Inflammatory macrophage treated with lipopolysaccharide for 1 hour (primary cell): ENCODE measurements at regions not wholly inside any gene's neighbourhood (a gene's known extent, or its start where the extent isn't known, plus 50 kb on each side); places are given as distances from the start of the nearest gene placed in this dataset.

Experiments
- DNase-seq, 2 donors: peaks; one replicate each; pipeline ENCODE4 v3.0.0-alpha.2; 2020 to 2022

DNA sequence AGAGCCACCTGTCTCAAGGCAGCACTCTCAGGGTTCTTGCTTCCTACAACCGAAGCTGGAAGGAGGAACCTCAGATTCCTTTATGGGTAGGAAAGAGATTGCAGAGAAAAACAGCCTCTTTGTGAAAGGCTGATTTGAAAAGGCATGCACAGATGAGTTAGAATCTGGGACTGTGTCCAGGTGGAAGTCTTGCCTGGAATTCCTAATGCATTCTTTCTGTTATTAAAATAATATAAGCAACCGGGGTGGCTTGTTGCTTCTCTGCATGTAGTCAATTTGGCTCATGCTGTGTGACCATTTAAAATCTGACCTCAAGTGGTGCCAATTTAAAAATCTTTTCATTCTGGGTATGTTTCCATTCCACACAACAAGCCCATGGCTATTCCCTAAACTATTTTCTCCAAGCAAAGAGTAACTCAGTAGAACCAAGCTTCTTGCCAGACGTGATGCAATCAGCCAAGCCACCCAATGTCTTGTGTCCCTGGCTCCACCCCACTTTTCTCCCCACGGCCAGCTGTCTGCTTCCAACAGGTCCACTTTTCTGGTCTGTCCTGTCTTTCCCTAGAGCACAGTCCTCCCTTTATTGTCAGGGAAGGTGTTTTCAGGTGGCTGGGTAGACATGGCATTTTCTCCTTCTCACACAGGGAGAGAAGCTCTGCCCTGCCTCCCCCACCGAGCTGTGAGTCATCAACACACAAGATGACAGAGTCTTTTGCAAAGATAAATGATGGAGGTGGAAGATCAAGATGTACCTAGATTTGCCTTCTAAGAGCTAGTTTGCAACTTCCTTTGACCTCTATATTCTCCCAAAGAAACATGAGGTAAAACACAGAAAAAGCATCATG lies 394.3 kb downstream of the FOXO1 start:
- DNase-seq = no peak

- no peak for DNase-seq
Observed at GRCh38 chr13:40272776-40273139, 393.7 kb downstream of the FOXO1 start.

DNA sequence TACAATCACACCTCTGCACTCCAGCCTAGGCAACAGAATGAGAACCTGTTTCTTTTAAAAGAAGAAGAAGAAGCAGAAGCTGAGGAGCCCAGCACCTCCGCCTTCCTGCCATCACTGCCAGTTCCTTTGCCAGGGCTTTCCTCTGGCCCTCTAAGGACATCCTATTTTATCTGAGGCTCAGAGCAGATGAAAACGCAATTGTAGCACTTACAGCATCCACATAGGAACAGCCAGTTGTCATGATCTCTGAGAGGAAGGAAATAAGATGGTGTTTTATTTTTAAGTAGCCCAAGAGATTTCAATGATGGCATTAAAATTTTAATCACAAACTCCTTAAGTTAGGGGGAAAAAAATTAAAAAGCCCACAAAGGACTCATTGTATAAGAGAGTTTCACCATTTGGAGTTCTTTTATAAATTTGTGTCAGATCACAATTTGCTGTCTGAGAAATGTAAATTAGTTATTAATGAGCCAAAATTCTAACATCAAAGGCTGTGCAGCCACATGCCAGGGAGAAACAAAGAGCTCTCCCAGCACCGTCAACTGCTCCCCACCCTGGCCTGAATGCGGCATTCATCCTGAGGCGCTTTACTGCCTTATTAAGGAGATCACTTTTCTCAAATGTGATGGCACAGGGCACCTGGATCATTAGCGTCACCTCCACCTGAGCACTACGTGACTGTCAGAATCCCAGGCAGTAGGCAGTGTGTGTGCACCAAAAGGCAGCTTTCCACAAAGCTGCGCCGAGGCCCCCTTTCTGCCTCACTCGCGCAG lies 393.0 kb downstream of the FOXO1 start:
- no peak for DNase-seq

- no peak for DNase-seq
Observed at GRCh38 chr13:40274103-40274502, 392.3 kb downstream of the FOXO1 start.

DNA sequence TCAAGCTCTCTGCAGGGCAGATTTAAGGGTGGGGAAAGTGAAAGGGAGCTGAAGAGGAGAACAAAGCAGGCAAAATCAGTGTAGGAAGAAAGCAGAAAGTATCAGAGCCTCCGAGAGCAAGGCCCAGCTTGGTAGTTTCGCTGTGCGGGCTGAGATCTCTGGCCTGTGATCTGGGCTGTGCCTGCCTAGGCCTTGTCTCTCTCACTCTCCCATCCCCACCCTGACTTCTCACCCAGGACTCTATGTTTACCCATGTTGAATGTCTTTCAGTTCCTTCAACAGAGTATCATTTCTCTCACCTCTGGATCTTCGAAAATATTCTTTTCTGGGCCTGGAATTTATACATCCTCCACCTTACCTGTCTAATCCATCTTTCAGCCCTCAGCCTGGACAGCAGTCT lies 391.3 kb downstream of the FOXO1 start:
- no peak for DNase-seq

GRCh38 chr13:40275636-40276035 lies 390.8 kb downstream of the FOXO1 start:
- no peak for DNase-seq

DNA sequence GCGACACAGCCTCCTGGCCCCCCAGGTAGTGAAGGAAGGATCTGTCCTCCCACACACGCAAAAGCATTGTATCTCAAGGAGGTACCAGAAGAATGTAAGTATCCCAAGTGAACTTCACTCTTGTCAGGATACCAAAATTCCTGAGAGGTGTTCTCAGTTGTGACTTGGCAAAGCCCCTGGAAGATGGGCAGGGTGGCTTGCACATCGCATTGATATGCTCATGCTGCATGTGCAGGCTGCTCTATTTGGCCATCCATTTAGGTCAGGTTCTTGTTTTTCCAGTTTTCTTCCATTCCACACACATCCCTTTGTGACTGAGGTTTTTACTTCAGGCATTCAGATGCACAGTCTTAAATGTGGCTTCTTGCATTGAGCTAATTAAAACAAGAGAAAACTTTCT lies 382.8 kb downstream of the FOXO1 start:
- no peak for DNase-seq

GRCh38 chr13:40285634-40286033 lies 380.8 kb downstream of the FOXO1 start:
- DNase-seq = no peak

DNA sequence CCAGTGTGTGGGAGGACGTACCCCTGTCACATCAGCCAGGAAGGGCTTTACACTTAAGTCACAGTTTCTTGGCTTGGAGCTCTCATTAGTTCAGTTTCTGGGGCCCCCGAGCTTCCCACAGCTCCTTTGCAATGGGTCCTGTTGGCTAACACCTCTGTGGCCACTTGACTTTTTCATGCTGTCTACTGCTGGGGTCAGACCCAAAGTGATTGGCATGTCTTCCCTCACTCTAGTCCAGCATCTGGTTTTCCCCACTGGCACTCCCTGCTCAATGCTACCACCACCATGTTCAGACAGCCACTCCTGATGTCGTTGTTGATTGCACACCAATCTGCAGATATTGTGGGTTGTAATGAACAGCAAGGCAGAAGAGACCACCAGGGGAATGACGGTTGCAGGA lies 379.0 kb downstream of the FOXO1 start:
- no peak for DNase-seq

GRCh38 chr13:40288259-40288658 lies 378.2 kb downstream of the FOXO1 start:
- no peak for DNase-seq

- DNase-seq = no peak
Observed at GRCh38 chr13:40290758-40291157, 375.7 kb downstream of the FOXO1 start.

- DNase-seq = no peak
Observed at GRCh38 chr13:40292108-40292507, 374.3 kb downstream of the FOXO1 start.

- DNase-seq = no peak
Observed at GRCh38 chr13:40292536-40292935, 373.9 kb downstream of the FOXO1 start.

DNA sequence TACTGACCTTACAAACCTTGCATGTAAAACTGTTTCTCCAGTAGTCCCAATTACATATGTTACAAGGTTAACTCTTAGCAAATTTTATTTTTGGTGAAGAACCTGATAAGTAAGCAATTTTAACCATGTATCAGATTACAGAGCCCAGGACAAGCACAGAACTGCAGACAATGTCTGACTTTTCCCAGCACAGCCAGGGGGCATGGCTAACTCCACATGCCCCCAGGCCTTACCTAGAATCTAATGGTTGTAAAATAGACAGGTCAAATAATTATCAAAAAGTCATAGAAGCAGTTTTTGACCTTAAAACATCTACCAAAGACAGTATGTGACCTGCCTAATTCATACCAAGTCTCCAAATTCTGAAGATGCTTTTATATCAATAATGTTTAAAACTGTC lies 364.1 kb downstream of the FOXO1 start:
- no peak for DNase-seq

DNA sequence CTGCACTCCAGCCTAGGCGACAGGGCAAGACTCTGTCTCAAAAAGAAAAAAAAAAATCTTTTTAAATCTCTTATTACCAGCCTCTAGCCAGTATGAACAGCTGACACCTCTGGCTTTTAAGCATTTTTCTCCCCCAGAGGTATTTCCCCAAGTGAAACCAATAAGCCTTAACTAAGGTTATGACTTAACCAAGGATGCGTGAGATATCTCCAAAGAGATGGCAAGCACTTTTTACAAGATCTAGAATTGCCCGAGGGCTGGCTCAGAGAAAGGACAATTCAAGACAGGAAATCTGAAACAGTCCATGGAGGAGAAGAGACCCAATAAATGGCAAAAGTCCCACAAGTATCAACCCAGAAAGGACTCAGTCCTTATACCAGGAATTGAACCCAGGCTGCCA lies 362.1 kb downstream of the FOXO1 start:
- no peak for DNase-seq

GRCh38 chr13:40306817-40307216 lies 359.6 kb downstream of the FOXO1 start:
- DNase-seq = peak; percentile 15 to 46

- no peak for DNase-seq
Observed at GRCh38 chr13:40309881-40310280, 356.6 kb downstream of the FOXO1 start.

- DNase-seq = peak in 1 of 2 donors; percentile 6
Observed at GRCh38 chr13:40311356-40312101, 354.9 kb downstream of the FOXO1 start.

- DNase-seq = peak; percentile 69 to 89
Observed at GRCh38 chr13:40313269-40314200, 352.9 kb downstream of the FOXO1 start.

GRCh38 chr13:40315416-40316064 lies 350.9 kb downstream of the FOXO1 start:
- DNase-seq = no peak

- DNase-seq = no peak
Observed at GRCh38 chr13:40316301-40316700, 350.1 kb downstream of the FOXO1 start.

- DNase-seq = no peak
Observed at GRCh38 chr13:40317980-40318327, 348.5 kb downstream of the FOXO1 start.
